Progenitor cell of endocrine pancreas (in vitro differentiated cells): ENCODE measurements at regions not wholly inside any gene's neighbourhood (a gene's known extent, or its start where the extent isn't known, plus 50 kb on each side); places are given as distances from the start of the nearest gene placed in this dataset.

Experiments used
- DNase-seq: peaks from one replicate; pipeline ENCODE4 v3.0.0; 2021; ENCODE audit warnings: low spot score; ENCODE audit not compliant: unreplicated experiment
- H3K27ac Mint-ChIP-seq: 2 replicates; pipeline ENCODE4 v1.8.0; 2021; ENCODE audit warnings: mild to moderate bottlenecking, moderate library complexity, mixed read lengths
- H3K27me3 Mint-ChIP-seq: 2 replicates; pipeline ENCODE4 v1.8.0; 2021; ENCODE audit warnings: mixed read lengths
- H3K36me3 Mint-ChIP-seq: 2 replicates; pipeline ENCODE4 v1.8.0; 2022; ENCODE audit warnings: mixed read lengths; ENCODE audit not compliant: insufficient read depth
- H3K4me1 Mint-ChIP-seq: 2 replicates; pipeline ENCODE4 v1.8.0; 2021; ENCODE audit warnings: low read depth, mixed read lengths
- H3K4me3 Mint-ChIP-seq: 2 replicates; pipeline ENCODE4 v1.8.0; 2021; ENCODE audit warnings: low read depth, mild to moderate bottlenecking, moderate library complexity, mixed read lengths
- H3K9me3 Mint-ChIP-seq: 2 replicates; pipeline ENCODE4 v1.8.0; 2021; ENCODE audit warnings: low read depth, mixed read lengths
- TF ChIP-seq, protein P1 (sequence below): fragments of 200-600 bp; sonication (generic); IDR thresholded peaks from one replicate; pipeline ENCODE4 v1.5.0; 2021; ENCODE audit warnings: antibody characterized with exemption, mild to moderate bottlenecking; ENCODE audit not compliant: unreplicated experiment

DNA sequence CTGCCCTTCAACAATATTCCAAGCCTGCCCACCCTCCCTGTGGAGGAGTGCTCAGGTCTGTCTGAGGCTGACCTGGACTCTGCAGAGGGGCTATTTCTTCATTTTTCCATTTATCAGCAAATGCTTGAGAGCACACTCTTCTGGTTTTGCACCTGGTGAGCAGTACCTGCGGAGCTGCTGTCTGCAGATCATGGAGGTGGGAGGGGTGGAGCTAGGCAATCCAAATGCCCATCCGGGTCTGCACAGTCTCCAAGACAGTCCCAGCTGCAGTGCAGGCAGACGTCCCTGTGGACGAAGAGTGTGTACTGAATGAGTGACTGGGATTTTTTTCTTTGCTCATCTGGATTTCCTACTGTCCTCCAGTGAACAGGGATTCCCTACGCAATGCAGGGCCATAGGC, 239.8 kb downstream of the IRX2 start:
- H3K36me3 Mint-ChIP-seq: no peaks in the 10 kb centered on the region
- TF ChIP-seq, protein P1, sequence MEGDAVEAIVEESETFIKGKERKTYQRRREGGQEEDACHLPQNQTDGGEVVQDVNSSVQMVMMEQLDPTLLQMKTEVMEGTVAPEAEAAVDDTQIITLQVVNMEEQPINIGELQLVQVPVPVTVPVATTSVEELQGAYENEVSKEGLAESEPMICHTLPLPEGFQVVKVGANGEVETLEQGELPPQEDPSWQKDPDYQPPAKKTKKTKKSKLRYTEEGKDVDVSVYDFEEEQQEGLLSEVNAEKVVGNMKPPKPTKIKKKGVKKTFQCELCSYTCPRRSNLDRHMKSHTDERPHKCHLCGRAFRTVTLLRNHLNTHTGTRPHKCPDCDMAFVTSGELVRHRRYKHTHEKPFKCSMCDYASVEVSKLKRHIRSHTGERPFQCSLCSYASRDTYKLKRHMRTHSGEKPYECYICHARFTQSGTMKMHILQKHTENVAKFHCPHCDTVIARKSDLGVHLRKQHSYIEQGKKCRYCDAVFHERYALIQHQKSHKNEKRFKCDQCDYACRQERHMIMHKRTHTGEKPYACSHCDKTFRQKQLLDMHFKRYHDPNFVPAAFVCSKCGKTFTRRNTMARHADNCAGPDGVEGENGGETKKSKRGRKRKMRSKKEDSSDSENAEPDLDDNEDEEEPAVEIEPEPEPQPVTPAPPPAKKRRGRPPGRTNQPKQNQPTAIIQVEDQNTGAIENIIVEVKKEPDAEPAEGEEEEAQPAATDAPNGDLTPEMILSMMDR: no peak
- H3K27me3 Mint-ChIP-seq: peaks cover 61% of the 10 kb centered on the region
- H3K9me3 Mint-ChIP-seq: no peaks in the 10 kb centered on the region
- DNase-seq: no peak
- no peak overlapping the region for H3K27ac Mint-ChIP-seq
- H3K4me1 Mint-ChIP-seq: no peaks in the 10 kb centered on the region
- H3K4me3 Mint-ChIP-seq: no peak overlapping the region

DNA sequence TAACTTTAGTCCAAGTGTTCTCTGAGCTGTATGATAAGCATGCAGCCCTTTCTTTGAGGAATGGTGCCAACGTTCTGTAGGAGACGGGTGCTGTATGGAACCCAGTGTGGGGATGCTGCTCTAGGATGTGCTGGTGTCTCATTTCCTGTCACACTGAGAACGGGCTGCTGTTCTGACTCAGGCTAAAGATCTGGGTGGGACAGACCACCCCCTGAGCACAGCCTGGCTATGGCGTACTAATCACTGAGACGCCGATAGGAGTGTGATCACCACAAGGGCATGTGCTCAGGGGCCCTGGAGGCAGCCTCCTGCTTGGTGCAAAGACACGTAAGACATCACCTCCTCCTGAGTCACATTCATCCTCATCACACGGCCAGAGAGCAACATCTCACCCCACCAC, 240.4 kb downstream of the IRX2 start:
- no peaks in the 10 kb centered on the region for H3K36me3 Mint-ChIP-seq
- TF ChIP-seq, protein P1: no peak
- H3K4me1 Mint-ChIP-seq: no peaks in the 10 kb centered on the region
- DNase-seq: no peak
- peaks cover 55% of the 10 kb centered on the region for H3K27me3 Mint-ChIP-seq
- no peak overlapping the region for H3K27ac Mint-ChIP-seq
- no peaks in the 10 kb centered on the region for H3K9me3 Mint-ChIP-seq
- H3K4me3 Mint-ChIP-seq: no peak overlapping the region

GRCh38 chr5:2509527-2509926, 241.9 kb downstream of the IRX2 start:
- Mint-ChIP-seq H3K27me3 (peaks cover 50% of the 10 kb centered on the region), H3K4me1 (no peaks in the 10 kb centered on the region), H3K27ac (no peak overlapping the region), H3K9me3 (no peaks in the 10 kb centered on the region), H3K4me3 (no peak overlapping the region), H3K36me3 (no peaks in the 10 kb centered on the region)
- TF ChIP-seq, protein P1: no peak
- no peak for DNase-seq

DNA sequence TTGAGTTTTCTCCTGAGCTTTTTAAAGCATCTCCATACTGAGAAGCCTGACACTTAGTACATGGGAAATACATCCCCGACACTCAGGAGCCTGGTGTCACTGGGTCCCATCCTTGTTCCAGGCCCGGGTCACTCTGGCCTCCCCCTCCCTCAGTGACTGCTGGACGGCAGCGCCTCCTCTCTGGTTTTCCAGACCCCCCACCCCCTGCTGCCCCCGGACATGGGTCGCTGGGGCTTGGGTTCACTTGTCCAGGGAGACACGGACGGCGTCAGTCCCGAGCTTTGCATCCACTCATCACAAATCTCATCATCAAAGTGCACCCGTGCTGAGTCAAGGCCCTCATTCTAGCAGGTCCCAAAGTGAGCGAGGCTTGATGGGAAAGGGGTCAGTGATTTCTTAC, 243.0 kb downstream of the IRX2 start:
- H3K36me3 Mint-ChIP-seq: no peaks in the 10 kb centered on the region
- no peak for DNase-seq
- no peaks in the 10 kb centered on the region for H3K4me1 Mint-ChIP-seq
- peaks cover 44% of the 10 kb centered on the region for H3K27me3 Mint-ChIP-seq
- TF ChIP-seq, protein P1: no peak
- no peak overlapping the region for H3K4me3 Mint-ChIP-seq
- no peaks in the 10 kb centered on the region for H3K9me3 Mint-ChIP-seq
- no peak overlapping the region for H3K27ac Mint-ChIP-seq

- no peak for DNase-seq
- Mint-ChIP-seq H3K4me3 (no peak overlapping the region), H3K36me3 (no peaks in the 10 kb centered on the region), H3K27me3 (peaks cover 44% of the 10 kb centered on the region), H3K9me3 (no peaks in the 10 kb centered on the region), H3K4me1 (no peaks in the 10 kb centered on the region), H3K27ac (no peak overlapping the region)
- TF ChIP-seq, protein P1: no peak
Measured at GRCh38 chr5:2507611-2508010, 243.9 kb downstream of the IRX2 start.
